ENCODE measurements at regions not wholly inside any gene's neighbourhood (a gene's known extent, or its start where the extent isn't known, plus 50 kb on each side); places are given as distances from the start of the nearest gene placed in this dataset.

DNA sequence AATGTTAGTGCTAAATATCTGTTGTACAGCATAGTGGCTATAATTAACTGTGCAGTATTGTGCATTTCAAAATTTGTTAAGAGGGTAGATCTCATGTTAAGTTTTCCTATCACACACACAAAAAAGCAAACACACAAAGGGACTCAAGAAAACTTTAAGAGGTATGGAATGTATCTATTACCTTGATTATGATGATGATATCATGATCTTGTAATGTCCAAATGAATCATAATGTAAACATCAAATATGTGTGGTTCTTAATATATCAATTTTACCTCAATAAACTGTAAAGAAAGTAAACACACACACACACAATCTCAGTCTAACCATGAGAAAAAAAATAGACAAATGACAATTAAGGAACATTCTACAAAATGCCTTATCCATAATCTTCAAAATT, 934.6 kb downstream of the SLITRK1 start:
- intact Hi-C loops (cut with DNase I), result no loop called here

DNA sequence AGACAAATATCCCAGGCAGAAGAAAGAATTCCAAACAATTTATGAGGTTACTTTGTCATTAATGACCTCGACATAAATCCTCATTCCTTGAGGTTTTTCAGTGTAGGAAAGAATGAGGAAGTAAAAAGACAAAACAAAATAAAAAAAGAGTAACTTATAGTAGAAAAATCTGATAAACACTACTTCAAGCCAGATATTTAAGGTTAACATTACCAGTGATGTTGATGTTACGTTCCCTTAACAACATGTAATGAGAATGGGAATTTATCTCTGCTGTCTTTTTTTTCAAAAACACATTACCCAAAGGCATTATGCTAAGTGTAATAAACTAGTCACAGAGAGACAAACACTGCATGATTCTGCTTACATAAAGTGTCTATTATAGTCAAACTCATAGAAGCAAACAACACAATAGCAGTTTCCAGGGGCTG, 935.1 kb downstream of the SLITRK1 start:
- Histone ChIP-seq H3K27ac (ENCODE audit: low read depth in 2 of 2, low read length in 2 of 2) (no peak overlapping the region), H3K9ac (ENCODE audit: low read length in 3 of 3) (no peak overlapping the region), H3K36me3 (ENCODE audit: control insufficient read depth in 2 of 3, insufficient read depth in 3 of 3, low read length in 3 of 3) (no peaks in the 10 kb centered on the region), H3K27me3 (ENCODE audit: control insufficient read depth, insufficient read depth, low read length) (no peaks in the 10 kb centered on the region), H3K9me3 (ENCODE audit: control insufficient read depth in 2 of 3, insufficient read depth in 1 of 3, low read length in 3 of 3) (peaks cover 0 to 4% (median 0%) of the 10 kb centered on the region in 3 donors), H3K4me1 (ENCODE audit: control insufficient read depth in 2 of 3, insufficient read depth in 2 of 3, low read depth in 1 of 3, low read length in 3 of 3) (peaks cover 0 to 3% (median 0%) of the 10 kb centered on the region in 3 donors), H3K4me3 (ENCODE audit: low read length in 3 of 3) (no peak overlapping the region)
- peak in 2 of 5 donors; percentile 33 to 45 for DNase-seq
- no peak for FAIRE-seq
- intact Hi-C loops (cut with DNase I), result no loop called here
- TF ChIP-seq, protein P1, sequence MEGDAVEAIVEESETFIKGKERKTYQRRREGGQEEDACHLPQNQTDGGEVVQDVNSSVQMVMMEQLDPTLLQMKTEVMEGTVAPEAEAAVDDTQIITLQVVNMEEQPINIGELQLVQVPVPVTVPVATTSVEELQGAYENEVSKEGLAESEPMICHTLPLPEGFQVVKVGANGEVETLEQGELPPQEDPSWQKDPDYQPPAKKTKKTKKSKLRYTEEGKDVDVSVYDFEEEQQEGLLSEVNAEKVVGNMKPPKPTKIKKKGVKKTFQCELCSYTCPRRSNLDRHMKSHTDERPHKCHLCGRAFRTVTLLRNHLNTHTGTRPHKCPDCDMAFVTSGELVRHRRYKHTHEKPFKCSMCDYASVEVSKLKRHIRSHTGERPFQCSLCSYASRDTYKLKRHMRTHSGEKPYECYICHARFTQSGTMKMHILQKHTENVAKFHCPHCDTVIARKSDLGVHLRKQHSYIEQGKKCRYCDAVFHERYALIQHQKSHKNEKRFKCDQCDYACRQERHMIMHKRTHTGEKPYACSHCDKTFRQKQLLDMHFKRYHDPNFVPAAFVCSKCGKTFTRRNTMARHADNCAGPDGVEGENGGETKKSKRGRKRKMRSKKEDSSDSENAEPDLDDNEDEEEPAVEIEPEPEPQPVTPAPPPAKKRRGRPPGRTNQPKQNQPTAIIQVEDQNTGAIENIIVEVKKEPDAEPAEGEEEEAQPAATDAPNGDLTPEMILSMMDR (IDR thresholded peaks at IDR 0.05; ENCODE audit: borderline replicate concordance, extremely low read depth, insufficient read depth), result no peak

More for the DNA sequence above, 934.6 kb downstream of the SLITRK1 start:
- no peaks in the 10 kb centered on the region for H3K27me3 ChIP-seq (ENCODE audit: control insufficient read depth, insufficient read depth, low read length)
- H3K27ac ChIP-seq (ENCODE audit: low read depth in 2 of 2, low read length in 2 of 2), result no peak overlapping the region
- no peak for FAIRE-seq
- no peak overlapping the region for H3K4me3 ChIP-seq (ENCODE audit: low read length in 3 of 3)
- peaks cover 0 to 3% (median 0%) of the 10 kb centered on the region in 3 donors for H3K4me1 ChIP-seq (ENCODE audit: control insufficient read depth in 2 of 3, insufficient read depth in 2 of 3, low read depth in 1 of 3, low read length in 3 of 3)
- TF ChIP-seq, protein P1 (IDR thresholded peaks at IDR 0.05; ENCODE audit: borderline replicate concordance, extremely low read depth, insufficient read depth), result no peak
- no peak overlapping the region for H3K9ac ChIP-seq (ENCODE audit: low read length in 3 of 3)
- DNase-seq, result no peak
- no peaks in the 10 kb centered on the region for H3K36me3 ChIP-seq (ENCODE audit: control insufficient read depth in 2 of 3, insufficient read depth in 3 of 3, low read length in 3 of 3)
- peaks cover 0 to 4% (median 0%) of the 10 kb centered on the region in 3 donors for H3K9me3 ChIP-seq (ENCODE audit: control insufficient read depth in 2 of 3, insufficient read depth in 1 of 3, low read length in 3 of 3)

DNA sequence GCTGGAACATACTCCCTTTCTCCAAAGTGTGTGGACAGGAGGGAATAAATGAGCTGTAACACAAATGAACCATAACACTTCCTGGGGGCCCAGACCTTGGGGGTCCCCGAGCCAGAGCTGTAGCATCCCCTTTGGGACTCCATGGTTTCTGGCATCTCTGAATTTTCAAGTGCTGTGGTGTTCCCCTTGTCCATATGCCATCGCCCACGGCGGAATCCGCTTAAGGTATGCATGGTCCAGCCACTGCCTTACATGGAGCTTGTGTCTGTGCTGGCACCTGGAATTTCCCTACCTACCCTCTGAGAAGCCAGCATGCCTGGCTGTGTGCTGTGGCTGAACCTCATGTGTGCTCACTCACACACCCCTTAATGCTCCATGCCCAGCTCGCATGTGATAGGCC, 943.6 kb downstream of the SLITRK1 start:
- no peak for FAIRE-seq
- Histone ChIP-seq H3K36me3 (ENCODE audit: control insufficient read depth in 2 of 3, insufficient read depth in 3 of 3, low read length in 3 of 3) (no peaks in the 10 kb centered on the region), H3K4me1 (ENCODE audit: control insufficient read depth in 2 of 3, insufficient read depth in 2 of 3, low read depth in 1 of 3, low read length in 3 of 3) (no peaks in the 10 kb centered on the region), H3K4me3 (ENCODE audit: low read length in 3 of 3) (no peak overlapping the region), H3K9me3 (ENCODE audit: control insufficient read depth in 2 of 3, insufficient read depth in 1 of 3, low read length in 3 of 3) (peaks cover 0 to 2% (median 0%) of the 10 kb centered on the region in 3 donors), H3K9ac (ENCODE audit: low read length in 3 of 3) (no peak overlapping the region), H3K27ac (ENCODE audit: low read depth in 2 of 2, low read length in 2 of 2) (no peak overlapping the region), H3K27me3 (ENCODE audit: control insufficient read depth, insufficient read depth, low read length) (no peaks in the 10 kb centered on the region)
- intact Hi-C loops (cut with DNase I), result no loop called here
- TF ChIP-seq, protein P1 (IDR thresholded peaks at IDR 0.05; ENCODE audit: borderline replicate concordance, extremely low read depth, insufficient read depth), result no peak
- no peak for DNase-seq

DNA sequence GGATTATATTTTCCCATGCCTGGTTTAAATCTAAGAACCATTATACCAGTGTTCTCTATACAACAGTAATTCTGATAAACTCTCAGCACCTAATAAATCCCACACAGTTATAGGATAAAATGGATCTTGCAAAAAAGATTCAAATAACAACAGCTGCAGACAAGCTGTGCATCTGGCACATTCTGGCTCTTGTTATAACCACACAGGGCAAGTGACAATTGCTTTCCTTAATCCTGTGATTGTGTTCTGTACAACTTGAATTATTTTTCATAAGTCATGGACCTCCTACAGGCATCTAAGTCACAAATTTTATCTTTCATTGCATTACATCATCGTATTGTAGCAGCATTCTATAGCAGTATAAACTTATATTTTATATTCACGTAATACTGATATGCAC, 948.3 kb downstream of the SLITRK1 start:
- no peaks in the 10 kb centered on the region for H3K36me3 ChIP-seq (ENCODE audit: control insufficient read depth in 2 of 3, insufficient read depth in 3 of 3, low read length in 3 of 3)
- no peak overlapping the region for H3K27ac ChIP-seq (ENCODE audit: low read depth in 2 of 2, low read length in 2 of 2)
- DNase-seq (no peak), FAIRE-seq (no peak)
- no peak overlapping the region for H3K4me3 ChIP-seq (ENCODE audit: low read length in 3 of 3)
- H3K4me1 ChIP-seq (ENCODE audit: control insufficient read depth in 2 of 3, insufficient read depth in 2 of 3, low read depth in 1 of 3, low read length in 3 of 3), result no peaks in the 10 kb centered on the region
- peaks cover 0 to 2% (median 0%) of the 10 kb centered on the region in 3 donors for H3K9me3 ChIP-seq (ENCODE audit: control insufficient read depth in 2 of 3, insufficient read depth in 1 of 3, low read length in 3 of 3)
- TF ChIP-seq, protein P1 (IDR thresholded peaks at IDR 0.05; ENCODE audit: borderline replicate concordance, extremely low read depth, insufficient read depth), result no peak
- H3K9ac ChIP-seq (ENCODE audit: low read length in 3 of 3), result no peak overlapping the region
- no peaks in the 10 kb centered on the region for H3K27me3 ChIP-seq (ENCODE audit: control insufficient read depth, insufficient read depth, low read length)
- intact Hi-C loops (cut with DNase I), result no loop called here
